Stimulated activated CD4-positive, alpha-beta T cell treated with anti-CD3 and anti-CD28 coated beads, Interleukin-4, amount 100 ng/mL, for 4 hours (primary cell): ENCODE measurements at regions not wholly inside any gene's neighbourhood (a gene's known extent, or its start where the extent isn't known, plus 50 kb on each side); places are given as distances from the start of the nearest gene placed in this dataset.
A peak's percentile ranks its signal among the peaks of the same experiment; 100 is the strongest.

Experiments used
- DNase-seq, 2 experiments: peaks; one replicate each; pipeline ENCODE4 v3.0.0-alpha.2; 2020

- DNase-seq, result no peak
These were observed 574.5 kb downstream of the TYW1 start for GRCh38 chr7:67571026-67571545.

GRCh38 chr7:67573639-67574038 is 577.0 kb downstream of the TYW1 start:
- DNase-seq, result no peak

- DNase-seq, result no peak
These were observed 592.0 kb downstream of the TYW1 start for GRCh38 chr7:67588631-67589030.

- DNase-seq, result no peak
These were observed 592.5 kb downstream of the TYW1 start for GRCh38 chr7:67589183-67589582.

GRCh38 chr7:67590649-67591048 is 594.0 kb downstream of the TYW1 start:
- no peak for DNase-seq

DNA sequence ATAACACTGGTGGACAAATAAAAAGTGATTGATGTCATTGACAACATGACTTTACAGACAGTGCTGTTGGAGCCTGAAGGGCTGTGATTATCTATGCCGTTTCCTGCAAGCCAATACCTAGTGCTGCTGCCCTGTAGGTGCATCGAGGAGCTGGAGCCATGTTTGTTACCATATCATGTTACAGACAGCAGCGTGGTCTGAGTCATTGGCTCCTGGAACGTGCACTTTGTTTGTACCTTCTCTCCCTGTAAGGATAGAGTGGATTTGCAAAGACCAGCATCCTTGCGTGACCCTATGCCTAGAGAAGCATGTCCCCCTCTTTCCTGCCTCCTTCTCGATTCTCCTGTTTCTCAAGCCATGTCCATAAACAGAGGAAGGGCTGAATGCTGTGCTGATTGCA is 597.2 kb downstream of the TYW1 start:
- DNase-seq, result no peak

GRCh38 chr7:67595431-67596180 is 599.0 kb downstream of the TYW1 start:
- DNase-seq, result no peak

- DNase-seq, result no peak
These were observed 600.5 kb downstream of the TYW1 start for GRCh38 chr7:67597161-67597560.

- DNase-seq, result no peak
These were observed 601.8 kb downstream of the TYW1 start for GRCh38 chr7:67598469-67598868.

GRCh38 chr7:67599331-67600062 is 602.9 kb downstream of the TYW1 start:
- DNase-seq, result no peak

- no peak for DNase-seq
These were observed 605.7 kb downstream of the TYW1 start for GRCh38 chr7:67602246-67602887.

- DNase-seq, result no peak
These were observed 608.1 kb downstream of the TYW1 start for GRCh38 chr7:67604461-67605386.

- no peak for DNase-seq
These were observed 612.2 kb downstream of the TYW1 start for GRCh38 chr7:67608806-67609205.

DNA sequence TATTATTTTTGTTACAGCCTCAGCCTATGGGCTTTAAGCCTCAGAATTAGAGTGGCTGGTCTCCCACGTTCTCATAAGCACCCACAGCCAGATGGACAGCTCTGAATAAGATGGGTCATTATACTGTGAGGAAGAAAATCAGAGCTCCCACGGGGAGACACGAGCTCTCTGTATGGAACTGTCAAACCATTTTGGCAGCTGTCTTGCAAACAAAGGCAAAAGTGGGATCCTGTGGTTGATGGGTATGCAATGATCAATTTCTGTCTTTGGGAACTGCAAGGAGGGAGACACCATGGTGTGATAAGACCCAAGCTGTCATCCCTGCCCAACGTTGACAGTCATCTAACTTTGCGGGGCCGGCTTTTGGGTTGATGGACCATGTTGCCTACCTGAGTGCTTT is 614.3 kb downstream of the TYW1 start:
- no peak for DNase-seq

- no peak for DNase-seq
These were observed 618.2 kb downstream of the TYW1 start for GRCh38 chr7:67614843-67615242.

- DNase-seq, result no peak
These were observed 619.9 kb downstream of the TYW1 start for GRCh38 chr7:67616517-67616916.

DNA sequence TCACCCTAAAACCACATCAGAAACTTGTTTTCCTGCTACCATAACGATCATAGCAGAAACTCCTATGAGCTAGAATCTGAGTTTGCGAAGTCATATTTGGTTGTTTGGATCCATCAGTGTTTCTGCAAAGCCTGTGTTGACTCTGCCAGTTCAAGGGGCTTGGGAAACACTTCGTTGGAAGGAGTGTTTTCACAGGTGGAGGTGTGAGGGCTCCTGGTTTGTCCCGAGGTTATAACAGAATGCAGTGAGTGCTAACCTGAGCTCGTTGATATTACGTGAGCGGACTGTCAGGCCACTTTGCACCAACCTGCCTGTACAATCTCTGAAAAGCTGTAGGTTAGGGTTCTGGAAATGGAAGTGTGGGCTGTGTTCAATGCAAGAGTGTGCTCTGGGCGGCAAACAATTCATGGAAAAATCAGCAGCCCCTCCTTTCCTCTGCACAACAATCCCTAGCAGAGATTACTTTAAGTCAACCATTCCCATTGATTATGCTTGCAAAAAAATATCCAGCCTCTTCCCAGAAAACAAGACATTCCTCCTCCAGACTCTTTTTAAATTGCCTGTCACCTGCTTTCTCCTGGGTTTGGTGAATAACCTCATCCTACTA is 622.0 kb downstream of the TYW1 start:
- DNase-seq, result no peak

GRCh38 chr7:67619175-67619574 is 622.5 kb downstream of the TYW1 start:
- no peak for DNase-seq

DNA sequence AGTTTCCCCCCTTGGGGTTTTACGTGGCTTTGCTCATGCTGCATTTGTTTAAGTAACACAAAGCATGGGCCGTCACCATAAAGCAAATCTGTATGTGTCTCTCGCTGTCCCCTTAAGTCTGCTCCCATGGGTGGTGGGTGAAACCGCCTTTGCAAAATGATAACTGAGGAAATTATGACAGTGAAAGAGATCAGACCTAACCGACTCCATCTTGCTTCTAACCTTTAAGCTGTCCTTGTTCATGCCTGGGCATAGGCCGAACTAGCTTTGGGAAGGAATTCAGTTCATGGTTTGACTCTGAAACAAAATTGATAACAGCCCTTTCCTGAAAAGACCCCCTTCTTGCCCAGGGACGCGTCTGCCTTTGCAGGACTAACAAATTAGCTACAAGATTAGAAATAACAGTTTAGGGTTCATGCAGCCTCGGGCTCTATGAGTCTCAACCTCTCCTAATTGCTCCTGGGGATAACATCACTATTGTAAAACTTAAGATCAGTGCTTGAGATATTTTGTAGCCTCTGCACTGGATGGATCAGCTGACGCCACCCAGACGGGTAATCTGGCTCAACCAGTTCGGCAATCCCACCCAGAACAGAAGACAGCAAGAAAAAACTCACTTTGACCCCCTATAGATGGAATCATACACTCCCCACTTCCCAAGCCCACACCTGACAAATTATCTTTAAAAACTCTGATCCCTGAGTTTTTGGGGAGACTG is 623.7 kb downstream of the TYW1 start:
- no peak for DNase-seq

GRCh38 chr7:67621704-67622103 is 625.1 kb downstream of the TYW1 start:
- DNase-seq, result no peak

- DNase-seq, result peak in 1 of 2 experiments; percentile 0
These were observed 628.7 kb downstream of the TYW1 start for GRCh38 chr7:67625257-67625737.
